ENCODE measurements at regions not wholly inside any gene's neighbourhood (a gene's known extent, or its start where the extent isn't known, plus 50 kb on each side); places are given as distances from the start of the nearest gene placed in this dataset.

DNA sequence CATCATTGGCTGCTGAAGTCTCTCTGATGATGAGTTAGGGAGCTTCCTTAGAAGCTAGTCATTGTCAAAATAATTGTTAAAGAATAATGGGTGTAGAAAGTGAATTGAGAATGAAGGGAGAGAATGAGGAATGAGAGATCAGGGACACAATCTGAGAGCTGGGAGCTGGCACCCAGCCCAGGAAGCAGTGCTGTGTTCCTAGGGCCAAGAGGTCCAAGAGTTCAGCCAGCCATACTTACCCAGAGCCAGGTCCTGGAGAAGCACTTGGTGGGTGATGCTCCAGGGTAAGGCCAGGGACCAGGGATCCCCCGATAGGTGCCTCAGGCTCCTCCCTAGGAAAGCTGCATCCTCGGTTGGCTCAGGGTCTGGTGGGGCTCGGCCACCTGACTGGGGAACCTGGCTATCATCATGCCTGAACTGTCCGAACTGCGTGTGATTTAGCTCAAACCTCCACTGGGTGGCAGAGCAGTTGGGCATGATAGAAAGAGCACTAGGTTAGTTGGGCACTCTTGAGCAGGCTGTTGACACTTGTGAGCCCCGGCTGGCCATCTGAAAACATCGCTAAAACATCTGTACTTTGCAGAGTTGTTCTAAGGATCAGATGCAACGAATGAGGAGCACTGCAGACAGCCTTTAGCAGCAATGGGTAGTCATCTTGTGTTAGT is 123.9 kb upstream of the NCAM1 start:
- TF ChIP-seq CTCF (IDR thresholded peaks at IDR 0.05; ENCODE audit: extremely low read depth in 1 of 2, insufficient read depth in 1 of 2, low read depth in 1 of 2, low read length in 2 of 2): no peak
- no peak for TF ChIP-seq POLR2A (IDR thresholded peaks at IDR 0.05; ENCODE audit: low read depth, low read length)
